PC-3 (cell line): ENCODE measurements at regions not wholly inside any gene's neighbourhood (a gene's known extent, or its start where the extent isn't known, plus 50 kb on each side); places are given as distances from the start of the nearest gene placed in this dataset.
"Not testable (repeated sequence)": the region's sequence is repeated elsewhere in the genome, so short reads cannot be mapped to it uniquely, and the experiment has no call there.

Experiments
- CTCF ChIP-seq: fragments of 300-600 bp; sonication (generic); conservative IDR thresholded peaks from 2 replicates; pipeline ENCODE4 v1.5.1; 2017; ENCODE audit warnings: antibody characterized with exemption, low read depth, mild to moderate bottlenecking, low read length
- EZH2 ChIP-seq: fragments of 300-600 bp; sonication (generic); IDR thresholded peaks from one replicate; pipeline ENCODE4 v1.6.1; 2017; ENCODE audit warnings: antibody characterized with exemption, mild to moderate bottlenecking, low read length; ENCODE audit not compliant: unreplicated experiment
- EZH2phosphoT487 ChIP-seq: fragments of 300-600 bp; sonication (generic); IDR thresholded peaks from 2 replicates; pipeline ENCODE4 v1.6.1; 2018; ENCODE audit warnings: mild to moderate bottlenecking, antibody characterized with exemption, low read length, borderline replicate concordance

GRCh38 chr4:129853685-129854467 is 757.9 kb downstream of the C4orf33 start:
- TF ChIP-seq CTCF, EZH2, EZH2phosphoT487: not testable (repeated sequence)
